ENCODE measurements at regions not wholly inside any gene's neighbourhood (a gene's known extent, or its start where the extent isn't known, plus 50 kb on each side); places are given as distances from the start of the nearest gene placed in this dataset.

GRCh38 chr9:90979138-90979551 lies 177.5 kb downstream of the SYK start:
- ATAC-seq: no peak
- Mint-ChIP-seq H3K4me3 (no peak overlapping the region), H3K9me3 (no peaks in the 10 kb centered on the region), H3K27ac (no peak overlapping the region), H3K4me1 (ENCODE audit: low read depth) (peaks cover 14% of the 10 kb centered on the region), H3K27me3 (peaks cover 22% of the 10 kb centered on the region), H3K36me3 (ENCODE audit: low read depth) (no peaks in the 10 kb centered on the region)
- intact Hi-C loops (cut with micrococcal nuclease): no loop called here
- ChIA-PET POLR2A (no interaction called here), CTCF (interaction anchor here (1.1 kb wide), 1 partner anchor 64 kb away, joined by 4 read pairs; no protein-coding TSS in a partner anchor)
- no peak for DNase-seq
- TF ChIP-seq, protein P1, sequence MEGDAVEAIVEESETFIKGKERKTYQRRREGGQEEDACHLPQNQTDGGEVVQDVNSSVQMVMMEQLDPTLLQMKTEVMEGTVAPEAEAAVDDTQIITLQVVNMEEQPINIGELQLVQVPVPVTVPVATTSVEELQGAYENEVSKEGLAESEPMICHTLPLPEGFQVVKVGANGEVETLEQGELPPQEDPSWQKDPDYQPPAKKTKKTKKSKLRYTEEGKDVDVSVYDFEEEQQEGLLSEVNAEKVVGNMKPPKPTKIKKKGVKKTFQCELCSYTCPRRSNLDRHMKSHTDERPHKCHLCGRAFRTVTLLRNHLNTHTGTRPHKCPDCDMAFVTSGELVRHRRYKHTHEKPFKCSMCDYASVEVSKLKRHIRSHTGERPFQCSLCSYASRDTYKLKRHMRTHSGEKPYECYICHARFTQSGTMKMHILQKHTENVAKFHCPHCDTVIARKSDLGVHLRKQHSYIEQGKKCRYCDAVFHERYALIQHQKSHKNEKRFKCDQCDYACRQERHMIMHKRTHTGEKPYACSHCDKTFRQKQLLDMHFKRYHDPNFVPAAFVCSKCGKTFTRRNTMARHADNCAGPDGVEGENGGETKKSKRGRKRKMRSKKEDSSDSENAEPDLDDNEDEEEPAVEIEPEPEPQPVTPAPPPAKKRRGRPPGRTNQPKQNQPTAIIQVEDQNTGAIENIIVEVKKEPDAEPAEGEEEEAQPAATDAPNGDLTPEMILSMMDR (IDR thresholded peaks at IDR 0.05): no peak

DNA sequence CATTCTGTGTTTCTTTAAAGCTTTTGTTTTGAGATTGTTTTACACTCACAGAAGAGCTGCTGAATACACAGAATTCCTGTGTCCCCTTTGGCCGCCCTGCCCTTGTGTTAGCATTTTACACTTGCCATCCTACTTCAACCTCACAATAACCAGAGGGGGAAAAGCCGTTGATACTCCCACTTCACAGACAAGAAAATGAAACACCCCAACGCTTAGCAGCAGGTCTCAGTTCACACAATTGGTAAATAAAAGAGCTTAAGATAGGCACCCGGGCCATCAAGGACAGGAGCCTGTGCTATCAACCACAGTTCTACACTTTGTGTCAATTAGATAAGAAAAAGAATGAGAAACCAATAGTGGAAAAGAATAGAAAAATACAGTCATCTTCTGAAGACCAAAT lies 178.0 kb downstream of the SYK start:
- intact Hi-C loops (cut with micrococcal nuclease): no loop called here
- Mint-ChIP-seq H3K4me1 (ENCODE audit: low read depth) (peaks cover 14% of the 10 kb centered on the region), H3K27me3 (peaks cover 20% of the 10 kb centered on the region), H3K4me3 (no peak overlapping the region), H3K27ac (no peak overlapping the region), H3K9me3 (no peaks in the 10 kb centered on the region), H3K36me3 (ENCODE audit: low read depth) (no peaks in the 10 kb centered on the region)
- POLR2A ChIA-PET: no interaction called here
- CTCF ChIA-PET: interaction anchor here (1.1 kb wide), 1 partner anchor 64 kb away, joined by 4 read pairs; no protein-coding TSS in a partner anchor
- DNase-seq (no peak), ATAC-seq (no peak)
- TF ChIP-seq, protein P1 (IDR thresholded peaks at IDR 0.05): no peak

DNA sequence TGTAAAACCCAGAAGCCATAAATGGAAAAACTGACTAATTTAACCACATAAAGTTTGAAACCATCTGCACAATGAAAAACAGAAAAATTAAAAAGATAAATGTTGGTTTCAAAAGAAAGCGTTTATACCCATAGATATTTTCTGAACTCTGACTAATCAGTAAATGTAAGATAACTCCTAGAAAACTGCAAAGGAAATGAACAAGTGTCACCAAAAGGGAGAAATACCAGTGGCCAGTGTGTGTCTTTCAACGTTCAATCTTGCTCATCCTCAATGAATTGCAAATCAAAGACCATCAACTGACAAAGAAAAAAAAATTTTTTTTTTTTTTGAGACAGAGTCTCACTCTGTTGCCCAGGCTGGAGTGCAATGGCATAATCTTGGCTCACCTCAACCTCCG lies 180.1 kb downstream of the SYK start:
- POLR2A ChIA-PET: no interaction called here
- Mint-ChIP-seq H3K27ac (no peak overlapping the region), H3K27me3 (peaks cover 20% of the 10 kb centered on the region), H3K4me1 (ENCODE audit: low read depth) (peaks cover 14% of the 10 kb centered on the region), H3K36me3 (ENCODE audit: low read depth) (no peaks in the 10 kb centered on the region), H3K4me3 (no peak overlapping the region), H3K9me3 (no peaks in the 10 kb centered on the region)
- DNase-seq (no peak), ATAC-seq (peak; percentile 64)
- intact Hi-C loops (cut with micrococcal nuclease): no loop called here
- CTCF ChIA-PET: no interaction called here
- TF ChIP-seq, protein P1 (IDR thresholded peaks at IDR 0.05): no peak

- Mint-ChIP-seq H3K4me1 (ENCODE audit: low read depth) (peaks cover 14% of the 10 kb centered on the region), H3K4me3 (no peak overlapping the region), H3K36me3 (ENCODE audit: low read depth) (no peaks in the 10 kb centered on the region), H3K27me3 (peaks cover 20% of the 10 kb centered on the region), H3K27ac (no peak overlapping the region), H3K9me3 (no peaks in the 10 kb centered on the region)
- TF ChIP-seq, protein P1 (IDR thresholded peaks at IDR 0.05): no peak
- CTCF ChIA-PET: no interaction called here
- ATAC-seq (no peak), DNase-seq (no peak)
- POLR2A ChIA-PET: no interaction called here
- intact Hi-C loops (cut with micrococcal nuclease): no loop called here
Observed at GRCh38 chr9:90983394-90983793, 181.8 kb downstream of the SYK start.

DNA sequence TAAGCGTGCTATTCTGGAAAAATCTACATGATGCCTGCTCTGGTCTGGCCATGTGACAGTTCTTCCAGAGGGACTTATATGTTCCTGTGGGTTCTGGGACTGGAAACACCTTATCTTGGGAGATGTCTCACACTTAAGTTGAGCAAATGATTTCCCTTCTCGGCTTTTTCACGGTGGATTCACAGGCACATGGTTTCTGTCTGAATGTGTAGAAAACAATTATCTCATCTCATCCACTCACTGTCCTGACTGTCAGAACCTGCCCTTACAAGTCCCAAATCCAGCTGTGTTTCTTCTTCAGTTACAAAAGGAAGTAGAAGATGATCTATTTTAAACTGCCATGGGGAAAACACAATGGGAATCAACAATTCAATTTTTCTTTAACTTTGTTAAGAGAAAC lies 184.0 kb downstream of the SYK start:
- H3K27ac Mint-ChIP-seq: no peak overlapping the region
- H3K4me1 Mint-ChIP-seq (ENCODE audit: low read depth): peaks cover 9% of the 10 kb centered on the region
- ChIA-PET POLR2A (no interaction called here), CTCF (interaction anchor here (0.8 to 1.7 kb wide), 5 partner anchors 15 to 441 kb away, joined by 3 to 6 read pairs (median 4); no protein-coding TSS in a partner anchor)
- TF ChIP-seq, protein P1 (IDR thresholded peaks at IDR 0.05): no peak
- H3K4me3 Mint-ChIP-seq: no peak overlapping the region
- H3K36me3 Mint-ChIP-seq (ENCODE audit: low read depth): no peaks in the 10 kb centered on the region
- intact Hi-C loops (cut with micrococcal nuclease): no loop called here
- ATAC-seq: no peak
- DNase-seq: no peak
- H3K27me3 Mint-ChIP-seq: peaks cover 6% of the 10 kb centered on the region
- H3K9me3 Mint-ChIP-seq: no peaks in the 10 kb centered on the region

All from activated CD8-positive, alpha-beta T cell treated with anti-CD3 and anti-CD28 coated beads for 36 hours (primary cell).